Panc1 (cell line): ENCODE measurements at regions not wholly inside any gene's neighbourhood (a gene's known extent, or its start where the extent isn't known, plus 50 kb on each side); places are given as distances from the start of the nearest gene placed in this dataset.
A peak's percentile ranks its signal among the peaks of the same experiment; 100 is the strongest.

ENCODE experiments used
- ATAC-seq: fragments of 200-7000 bp; cut with Tn5 transposase; 2 replicates; pipeline ENCODE4 v1.9.1; 2020; ENCODE audit warnings: mild to moderate bottlenecking, moderate library complexity
- BruUV-seq: library from RNA; stranded (reverse); fragments of 400-500 nt; replicated peaks from 2 replicates; lab custom pipeline; 2021; lab: Mats Ljungman, UMichigan
- CTCF ChIA-PET: fragments of 300-600 bp; sonication (Branson Sonifier 250); formaldehyde crosslinking; loops from one replicate; lab custom pipeline; 2022; ENCODE audit warnings: antibody characterized with exemption; lab: Charles Lee
- POLR2A ChIA-PET: fragments of 300-600 bp; sonication (Branson Sonifier 250); formaldehyde crosslinking; loops from one replicate; lab custom pipeline; 2022; ENCODE audit warnings: antibody characterized with exemption; lab: Charles Lee
- DNase-seq: peaks from one replicate; pipeline ENCODE4 v3.0.0-alpha.2; 2010; ENCODE audit warnings: low read depth, low spot score
- H3K27ac ChIP-seq: 2 replicates; pipeline ENCODE4 v1.5.1; 2011; ENCODE audit warnings: mild to moderate bottlenecking, low read length, inconsistent platforms
- H3K27me3 ChIP-seq: fragments of 200-500 bp; sonication (Bioruptor generic); 2 replicates; pipeline ENCODE4 v1.6.0; 2014; ENCODE audit warnings: low read length, inconsistent platforms; ENCODE audit not compliant: control insufficient read depth, insufficient read depth
- H3K36me3 ChIP-seq: fragments of 200-500 bp; sonication (Bioruptor generic); 2 replicates; pipeline ENCODE4 v1.5.1; 2014; ENCODE audit warnings: inconsistent platforms, mild to moderate bottlenecking, low read length, moderate library complexity; ENCODE audit not compliant: control insufficient read depth, insufficient read depth
- H3K4me1 ChIP-seq: 2 replicates; pipeline ENCODE4 v1.5.1; 2011; ENCODE audit warnings: inconsistent platforms, mild to moderate bottlenecking, low read length, moderate library complexity; ENCODE audit not compliant: control insufficient read depth, insufficient read depth
- H3K4me3 ChIP-seq, 2 experiments: 2 replicates each; pipeline ENCODE4 v1.5.1; 2011 to 2012; ENCODE audit warnings: low read depth in 2 of 2, low read length in 2 of 2, mild to moderate bottlenecking in 2 of 2, inconsistent platforms in 1 of 2, moderate library complexity in 1 of 2
- H3K9me3 ChIP-seq: fragments of 200-500 bp; sonication (Bioruptor generic); 2 replicates; pipeline ENCODE4 v1.5.1; 2014; ENCODE audit warnings: low read depth, mild to moderate bottlenecking, inconsistent platforms, low read length, moderate library complexity; ENCODE audit not compliant: control insufficient read depth, insufficient read depth
- POLR2AphosphoS5 ChIP-seq: IDR thresholded peaks from 2 replicates; pipeline ENCODE4 v1.6.1; 2012; ENCODE audit warnings: mild to moderate bottlenecking, low read depth, low read length, moderate library complexity
- SIN3A ChIP-seq: IDR thresholded peaks from 2 replicates; pipeline ENCODE4 v1.6.1; 2012; ENCODE audit warnings: low read depth, mild to moderate bottlenecking, low read length, moderate library complexity, borderline replicate concordance; ENCODE audit not compliant: insufficient read depth
- TCF7L2 ChIP-seq: IDR thresholded peaks from 2 replicates; pipeline ENCODE4 v1.6.1; 2011; ENCODE audit warnings: mild to moderate bottlenecking, low read depth, low read length, inconsistent platforms
- in situ Hi-C: cut with HindIII; loops from 2 replicates; pipeline ENCODE4 v1.10.0; 2016; ENCODE audit warnings: low sequenced_read_pairs, low pct_unique_long_range_greater_than_20kb
- intact Hi-C: fragments of 100-400 bp; cut with micrococcal nuclease; formaldehyde crosslinking; loops from one replicate; pipeline ENCODE4 v1.10.0; 2022; ENCODE audit not compliant: unreplicated experiment
- TF ChIP-seq, protein P1 (sequence below), 2 experiments: IDR thresholded peaks; 2 replicates each; pipeline ENCODE4 v1.6.1; 2011 to 2012; ENCODE audit warnings: low read depth in 2 of 2, control low read depth in 1 of 2, low read length in 1 of 2, mild to moderate bottlenecking in 1 of 2, moderate library complexity in 1 of 2; ENCODE audit not compliant: insufficient read depth in 1 of 2
- TF ChIP-seq, protein P2 (sequence below): fragments of 450-650 bp; IDR thresholded peaks from 2 replicates; pipeline ENCODE4 v1.5.1; 2017; ENCODE audit warnings: mild to moderate bottlenecking

DNA sequence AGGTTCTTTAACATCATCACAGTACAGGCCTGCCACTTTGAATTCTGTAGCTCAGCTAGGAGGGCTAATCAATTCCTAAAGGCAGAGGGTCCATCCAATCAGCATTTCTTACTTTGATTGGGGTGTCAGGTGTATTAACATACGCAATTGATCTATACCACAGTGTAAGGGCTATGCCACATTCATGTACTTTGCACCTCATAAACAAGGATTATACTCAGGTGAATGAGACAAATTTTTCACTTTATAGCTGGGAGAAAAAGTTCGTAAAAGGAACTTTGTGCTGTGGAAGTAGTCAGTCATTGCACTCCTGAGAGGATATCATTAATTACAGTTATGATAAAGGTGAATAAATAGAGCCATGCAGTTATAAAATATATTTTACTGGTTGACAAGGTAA, 119.9 kb upstream of the AHR start:
- Histone ChIP-seq H3K9me3 (no peaks in the 10 kb centered on the region), H3K27me3 (no peaks in the 10 kb centered on the region), H3K36me3 (no peaks in the 10 kb centered on the region), H3K4me3 (no peak overlapping the region), H3K27ac (no peak overlapping the region), H3K4me1 (no peaks in the 10 kb centered on the region)
- TF ChIP-seq POLR2AphosphoS5 (no peak), TCF7L2 (no peak), SIN3A (no peak)
- TF ChIP-seq, protein P1, sequence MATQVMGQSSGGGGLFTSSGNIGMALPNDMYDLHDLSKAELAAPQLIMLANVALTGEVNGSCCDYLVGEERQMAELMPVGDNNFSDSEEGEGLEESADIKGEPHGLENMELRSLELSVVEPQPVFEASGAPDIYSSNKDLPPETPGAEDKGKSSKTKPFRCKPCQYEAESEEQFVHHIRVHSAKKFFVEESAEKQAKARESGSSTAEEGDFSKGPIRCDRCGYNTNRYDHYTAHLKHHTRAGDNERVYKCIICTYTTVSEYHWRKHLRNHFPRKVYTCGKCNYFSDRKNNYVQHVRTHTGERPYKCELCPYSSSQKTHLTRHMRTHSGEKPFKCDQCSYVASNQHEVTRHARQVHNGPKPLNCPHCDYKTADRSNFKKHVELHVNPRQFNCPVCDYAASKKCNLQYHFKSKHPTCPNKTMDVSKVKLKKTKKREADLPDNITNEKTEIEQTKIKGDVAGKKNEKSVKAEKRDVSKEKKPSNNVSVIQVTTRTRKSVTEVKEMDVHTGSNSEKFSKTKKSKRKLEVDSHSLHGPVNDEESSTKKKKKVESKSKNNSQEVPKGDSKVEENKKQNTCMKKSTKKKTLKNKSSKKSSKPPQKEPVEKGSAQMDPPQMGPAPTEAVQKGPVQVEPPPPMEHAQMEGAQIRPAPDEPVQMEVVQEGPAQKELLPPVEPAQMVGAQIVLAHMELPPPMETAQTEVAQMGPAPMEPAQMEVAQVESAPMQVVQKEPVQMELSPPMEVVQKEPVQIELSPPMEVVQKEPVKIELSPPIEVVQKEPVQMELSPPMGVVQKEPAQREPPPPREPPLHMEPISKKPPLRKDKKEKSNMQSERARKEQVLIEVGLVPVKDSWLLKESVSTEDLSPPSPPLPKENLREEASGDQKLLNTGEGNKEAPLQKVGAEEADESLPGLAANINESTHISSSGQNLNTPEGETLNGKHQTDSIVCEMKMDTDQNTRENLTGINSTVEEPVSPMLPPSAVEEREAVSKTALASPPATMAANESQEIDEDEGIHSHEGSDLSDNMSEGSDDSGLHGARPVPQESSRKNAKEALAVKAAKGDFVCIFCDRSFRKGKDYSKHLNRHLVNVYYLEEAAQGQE (IDR thresholded peaks at IDR 0.05; ENCODE audit: insufficient read depth in 1 of 2, low read depth in 2 of 2, low read length in 1 of 2) = no peak
- TF ChIP-seq, protein P2, sequence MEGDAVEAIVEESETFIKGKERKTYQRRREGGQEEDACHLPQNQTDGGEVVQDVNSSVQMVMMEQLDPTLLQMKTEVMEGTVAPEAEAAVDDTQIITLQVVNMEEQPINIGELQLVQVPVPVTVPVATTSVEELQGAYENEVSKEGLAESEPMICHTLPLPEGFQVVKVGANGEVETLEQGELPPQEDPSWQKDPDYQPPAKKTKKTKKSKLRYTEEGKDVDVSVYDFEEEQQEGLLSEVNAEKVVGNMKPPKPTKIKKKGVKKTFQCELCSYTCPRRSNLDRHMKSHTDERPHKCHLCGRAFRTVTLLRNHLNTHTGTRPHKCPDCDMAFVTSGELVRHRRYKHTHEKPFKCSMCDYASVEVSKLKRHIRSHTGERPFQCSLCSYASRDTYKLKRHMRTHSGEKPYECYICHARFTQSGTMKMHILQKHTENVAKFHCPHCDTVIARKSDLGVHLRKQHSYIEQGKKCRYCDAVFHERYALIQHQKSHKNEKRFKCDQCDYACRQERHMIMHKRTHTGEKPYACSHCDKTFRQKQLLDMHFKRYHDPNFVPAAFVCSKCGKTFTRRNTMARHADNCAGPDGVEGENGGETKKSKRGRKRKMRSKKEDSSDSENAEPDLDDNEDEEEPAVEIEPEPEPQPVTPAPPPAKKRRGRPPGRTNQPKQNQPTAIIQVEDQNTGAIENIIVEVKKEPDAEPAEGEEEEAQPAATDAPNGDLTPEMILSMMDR = no peak
- DNase-seq = no peak
- ChIA-PET CTCF (no interaction called here), POLR2A (no interaction called here)
- no peak for ATAC-seq
- in situ Hi-C loops (no loop called here), intact Hi-C loops (no loop called here)
- BruUV-seq = no TSS peak

DNA sequence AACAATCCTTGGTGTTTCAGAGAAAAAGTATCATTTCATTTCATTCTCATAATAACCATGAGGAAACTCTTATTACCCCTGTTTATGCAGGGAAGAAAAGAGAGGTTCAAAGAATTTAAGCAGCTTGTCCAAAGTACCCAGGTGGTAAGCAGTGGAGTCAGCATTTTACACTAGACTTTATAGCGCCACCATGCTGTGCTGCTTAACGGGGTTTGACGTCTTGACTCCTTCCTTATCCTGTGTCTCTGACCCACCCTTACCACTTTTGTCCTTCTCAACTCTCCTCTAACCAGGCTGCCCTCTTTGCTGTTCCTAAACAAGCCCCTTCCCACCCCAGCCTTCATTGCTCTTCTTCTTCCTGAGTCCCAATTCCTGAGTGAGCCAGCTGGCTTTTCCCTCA, 117.0 kb upstream of the AHR start:
- BruUV-seq = no TSS peak
- in situ Hi-C loops = no loop called here
- no peak for ATAC-seq

More for the DNA sequence above, 117.0 kb upstream of the AHR start:
- Histone ChIP-seq H3K4me1 (no peaks in the 10 kb centered on the region), H3K4me3 (no peak overlapping the region), H3K27ac (no peak overlapping the region), H3K27me3 (no peaks in the 10 kb centered on the region), H3K36me3 (no peaks in the 10 kb centered on the region), H3K9me3 (no peaks in the 10 kb centered on the region)
- intact Hi-C loops = no loop called here
- DNase-seq = no peak
- TF ChIP-seq POLR2AphosphoS5 (no peak), SIN3A (no peak), TCF7L2 (no peak)
- TF ChIP-seq, protein P2 = peak; percentile 25; the same call in 1 of the 2 replicates
- TF ChIP-seq, protein P1 (IDR thresholded peaks at IDR 0.05; ENCODE audit: insufficient read depth in 1 of 2, low read depth in 2 of 2, low read length in 1 of 2) = no peak
- POLR2A ChIA-PET = interaction anchor here (0.7 kb wide), 1 partner anchor 324 kb away, joined by 3 read pairs; no protein-coding TSS in a partner anchor
- CTCF ChIA-PET = no interaction called here
